Breast epithelium (tissue), 4 donors: ENCODE measurements at regions not wholly inside any gene's neighbourhood (a gene's known extent, or its start where the extent isn't known, plus 50 kb on each side); places are given as distances from the start of the nearest gene placed in this dataset.

ENCODE experiments used
- DNase-seq, 2 donors: peaks; one replicate each; pipeline ENCODE4 v3.0.0-alpha.2; 2019; ENCODE audit warnings: low spot score in 2 of 2
- H3K27ac ChIP-seq, 2 donors: fragments of 200-600 bp; sonication (generic) in 1 of 2; one replicate each; pipeline ENCODE4 v1.5.1; 2016 to 2019; ENCODE audit warnings: mild to moderate bottlenecking in 1 of 2
- H3K27me3 ChIP-seq, 2 donors: fragments of 200-600 bp; sonication (generic) in 1 of 2; one replicate each; pipeline versions ENCODE4 v1.5.1 to v1.6.0; 2017 to 2019; ENCODE audit warnings: control low read depth in 1 of 2, mild to moderate bottlenecking in 1 of 2
- H3K36me3 ChIP-seq: fragments of 200-600 bp; one replicate; pipeline ENCODE4 v1.5.1; 2019
- H3K4me1 ChIP-seq, 2 donors: fragments of 200-600 bp; sonication (generic); one replicate each; pipeline ENCODE4 v1.5.1; 2016 to 2019; ENCODE audit warnings: control low read depth in 1 of 2
- H3K4me3 ChIP-seq, 3 donors: fragments of 200-600 bp; sonication (generic); 1 replicate in 2 of 3; 2 replicates in 1 of 3; pipeline ENCODE4 v1.5.1; 2016 to 2019; ENCODE audit warnings: mild to moderate bottlenecking in 3 of 3, moderate library complexity in 2 of 3
- H3K9me3 ChIP-seq, 2 donors: fragments of 200-600 bp; sonication (generic) in 1 of 2; one replicate each; pipeline ENCODE4 v1.5.1; 2016 to 2019; ENCODE audit warnings: control low read depth in 1 of 2
- POLR2A ChIP-seq: fragments of 450-650 bp; IDR thresholded peaks from one replicate; pipeline ENCODE4 v1.6.1; 2016; ENCODE audit warnings: antibody characterized with exemption, mild to moderate bottlenecking, moderate library complexity
- POLR2AphosphoS5 ChIP-seq, 3 donors: sonication (generic); formaldehyde crosslinking; IDR thresholded peaks; one replicate each; pipeline ENCODE4 v1.6.1; 2017; ENCODE audit warnings: antibody characterized with exemption in 3 of 3
- intact Hi-C: fragments of 100-400 bp; cut with DNase I; formaldehyde crosslinking; loops from one replicate; pipeline ENCODE4 v1.15.1; 2023; ENCODE audit warnings: low total_unique reads
- TF ChIP-seq, protein P1 (sequence below), 3 donors: fragments of 450-650 bp; IDR thresholded peaks; one replicate each; pipeline ENCODE4 v1.5.1; 2016 to 2017; ENCODE audit warnings: antibody characterized with exemption in 3 of 3, mild to moderate bottlenecking in 3 of 3, moderate library complexity in 3 of 3

DNA sequence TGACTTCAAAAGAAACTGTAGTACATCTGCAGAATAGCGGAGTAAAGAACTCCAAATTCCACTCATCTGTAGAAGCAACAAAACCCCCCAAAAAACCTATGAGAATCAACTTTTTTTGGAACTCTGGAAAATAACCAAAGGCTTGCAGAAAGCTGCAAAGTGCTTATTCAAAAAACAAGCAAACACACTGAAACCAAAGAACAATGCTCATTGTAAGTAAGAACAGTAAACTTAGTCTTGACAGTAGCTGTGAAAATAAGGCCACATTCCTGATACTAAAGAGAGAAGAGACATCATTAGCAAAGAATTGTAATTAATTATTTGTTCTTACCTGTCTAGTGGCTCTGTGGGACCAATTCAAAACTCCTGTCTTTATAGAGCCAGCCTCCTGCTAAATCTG lies 534.3 kb upstream of the C16orf82 start:
- Histone ChIP-seq H3K4me3 (no peak overlapping the region), H3K27ac (no peak overlapping the region), H3K27me3 (no peaks in the 10 kb centered on the region), H3K36me3 (no peaks in the 10 kb centered on the region), H3K9me3 (no peaks in the 10 kb centered on the region), H3K4me1 (no peaks in the 10 kb centered on the region)
- no peak for DNase-seq
- TF ChIP-seq, protein P1, sequence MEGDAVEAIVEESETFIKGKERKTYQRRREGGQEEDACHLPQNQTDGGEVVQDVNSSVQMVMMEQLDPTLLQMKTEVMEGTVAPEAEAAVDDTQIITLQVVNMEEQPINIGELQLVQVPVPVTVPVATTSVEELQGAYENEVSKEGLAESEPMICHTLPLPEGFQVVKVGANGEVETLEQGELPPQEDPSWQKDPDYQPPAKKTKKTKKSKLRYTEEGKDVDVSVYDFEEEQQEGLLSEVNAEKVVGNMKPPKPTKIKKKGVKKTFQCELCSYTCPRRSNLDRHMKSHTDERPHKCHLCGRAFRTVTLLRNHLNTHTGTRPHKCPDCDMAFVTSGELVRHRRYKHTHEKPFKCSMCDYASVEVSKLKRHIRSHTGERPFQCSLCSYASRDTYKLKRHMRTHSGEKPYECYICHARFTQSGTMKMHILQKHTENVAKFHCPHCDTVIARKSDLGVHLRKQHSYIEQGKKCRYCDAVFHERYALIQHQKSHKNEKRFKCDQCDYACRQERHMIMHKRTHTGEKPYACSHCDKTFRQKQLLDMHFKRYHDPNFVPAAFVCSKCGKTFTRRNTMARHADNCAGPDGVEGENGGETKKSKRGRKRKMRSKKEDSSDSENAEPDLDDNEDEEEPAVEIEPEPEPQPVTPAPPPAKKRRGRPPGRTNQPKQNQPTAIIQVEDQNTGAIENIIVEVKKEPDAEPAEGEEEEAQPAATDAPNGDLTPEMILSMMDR (IDR thresholded peaks at IDR 0.05): no peak
- TF ChIP-seq POLR2A (no peak), POLR2AphosphoS5 (IDR thresholded peaks at IDR 0.05) (no peak)
- intact Hi-C loops: loop anchor here (5.0 kb wide), 1 partner anchor 435 kb away; no protein-coding TSS in a partner anchor

DNA sequence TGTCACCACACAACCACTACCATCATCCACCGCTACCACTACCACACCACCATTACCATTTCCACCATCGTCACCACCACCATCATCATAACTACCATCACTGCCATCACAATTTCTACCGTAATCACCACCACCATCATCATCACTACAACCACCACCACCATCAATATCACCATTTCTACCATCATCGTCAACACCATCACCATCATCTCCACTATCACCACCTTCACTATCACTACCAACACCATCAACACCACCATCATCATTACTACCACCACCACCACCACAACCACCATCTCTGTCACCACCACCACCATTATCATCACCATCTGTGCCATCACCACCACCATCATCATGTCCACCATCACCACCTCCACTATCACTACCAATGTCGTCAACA lies 524.5 kb upstream of the C16orf82 start:
- TF ChIP-seq POLR2A: no peak
- TF ChIP-seq, protein P1 (IDR thresholded peaks at IDR 0.05): no peak
- no peak for TF ChIP-seq POLR2AphosphoS5 (IDR thresholded peaks at IDR 0.05)
- DNase-seq: no peak
- H3K4me3 ChIP-seq: no peak overlapping the region
- no peaks in the 10 kb centered on the region for H3K27me3 ChIP-seq
- H3K27ac ChIP-seq: no peak overlapping the region
- H3K36me3 ChIP-seq: no peaks in the 10 kb centered on the region
- no peaks in the 10 kb centered on the region for H3K4me1 ChIP-seq
- intact Hi-C loops: no loop called here
- H3K9me3 ChIP-seq: no peaks in the 10 kb centered on the region

DNA sequence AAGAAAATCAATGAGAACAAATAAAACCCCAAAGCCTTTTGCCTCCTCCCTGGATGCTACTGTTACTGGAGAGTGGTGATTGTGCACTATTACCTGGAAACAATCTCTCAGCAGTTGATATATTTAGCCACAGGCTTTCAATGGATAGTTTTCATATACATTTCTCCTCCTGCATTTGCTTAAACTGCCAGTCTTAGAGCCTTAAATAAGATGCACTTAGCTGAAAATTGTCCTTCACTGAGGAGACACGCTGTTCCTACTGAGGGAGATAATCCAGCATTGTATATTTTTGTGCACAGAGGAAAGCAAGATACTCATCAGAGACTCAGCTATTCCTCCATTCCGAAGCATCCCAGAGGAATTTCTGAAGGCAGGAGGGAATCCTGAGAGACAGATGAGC lies 520.2 kb upstream of the C16orf82 start:
- no peak for DNase-seq
- no peak for TF ChIP-seq POLR2A
- TF ChIP-seq, protein P1 (IDR thresholded peaks at IDR 0.05): no peak
- no peak for TF ChIP-seq POLR2AphosphoS5 (IDR thresholded peaks at IDR 0.05)
- peaks cover 0 to 1% of the 10 kb centered on the region in 2 donors for H3K27me3 ChIP-seq
- no peak overlapping the region for H3K27ac ChIP-seq
- H3K9me3 ChIP-seq: no peaks in the 10 kb centered on the region
- intact Hi-C loops: no loop called here
- no peak overlapping the region for H3K4me3 ChIP-seq
- no peaks in the 10 kb centered on the region for H3K36me3 ChIP-seq
- H3K4me1 ChIP-seq: no peaks in the 10 kb centered on the region

DNA sequence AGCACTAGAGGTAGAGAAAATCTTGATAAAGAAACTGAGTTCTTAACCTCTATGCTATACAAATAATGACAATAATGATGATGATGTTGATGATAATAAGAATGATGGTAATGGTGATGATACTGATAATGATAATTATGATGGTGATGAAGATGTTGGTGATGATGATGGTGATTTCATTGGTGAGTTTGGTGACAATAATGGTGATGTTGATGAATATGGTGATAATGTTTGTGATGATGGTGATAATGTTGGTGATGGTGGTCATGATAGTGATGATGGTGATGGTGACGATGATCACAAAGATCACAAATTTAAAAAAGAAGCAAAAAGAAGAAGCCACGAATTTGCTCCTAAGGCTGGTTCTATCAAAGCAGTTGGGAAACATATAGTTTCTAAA lies 519.0 kb upstream of the C16orf82 start:
- DNase-seq: no peak
- no peak for TF ChIP-seq POLR2AphosphoS5 (IDR thresholded peaks at IDR 0.05)
- TF ChIP-seq, protein P1 (IDR thresholded peaks at IDR 0.05): no peak
- TF ChIP-seq POLR2A: no peak
- H3K36me3 ChIP-seq: no peaks in the 10 kb centered on the region
- H3K9me3 ChIP-seq: no peaks in the 10 kb centered on the region
- peaks cover 0 to 9% of the 10 kb centered on the region in 2 donors for H3K27me3 ChIP-seq
- H3K4me3 ChIP-seq: no peak overlapping the region
- intact Hi-C loops: no loop called here
- H3K27ac ChIP-seq: no peak overlapping the region
- no peaks in the 10 kb centered on the region for H3K4me1 ChIP-seq

DNA sequence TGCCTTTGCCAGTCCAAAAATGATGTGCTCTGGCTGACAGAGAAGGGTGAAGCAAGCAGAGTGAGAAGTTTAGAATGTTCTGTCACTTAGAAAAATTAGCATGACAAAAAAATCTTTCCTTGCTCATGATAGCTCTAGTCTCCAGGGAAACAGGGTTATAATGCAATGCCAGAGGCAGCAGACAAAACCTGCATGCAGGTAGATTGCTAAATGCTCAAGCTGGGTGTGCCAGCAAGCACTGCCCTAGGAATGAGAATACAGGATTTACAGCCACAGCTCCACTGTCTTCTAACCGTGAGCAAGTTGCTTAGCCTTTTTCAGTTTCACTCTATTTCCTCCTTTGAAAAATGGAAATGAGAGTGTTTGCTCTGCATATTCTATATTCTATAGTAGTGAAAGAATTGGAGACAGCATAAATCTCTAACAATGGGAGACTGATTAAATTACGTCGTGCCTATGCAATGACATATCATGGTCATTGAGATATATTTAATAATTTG lies 516.6 kb upstream of the C16orf82 start:
- H3K36me3 ChIP-seq: no peaks in the 10 kb centered on the region
- intact Hi-C loops: no loop called here
- TF ChIP-seq POLR2A (no peak), POLR2AphosphoS5 (IDR thresholded peaks at IDR 0.05) (no peak)
- TF ChIP-seq, protein P1 (IDR thresholded peaks at IDR 0.05): no peak

More for the DNA sequence above, 516.6 kb upstream of the C16orf82 start:
- H3K4me1 ChIP-seq: no peaks in the 10 kb centered on the region
- H3K27me3 ChIP-seq: peaks cover 0 to 9% of the 10 kb centered on the region in 2 donors
- no peak for DNase-seq
- H3K4me3 ChIP-seq: no peak overlapping the region
- no peaks in the 10 kb centered on the region for H3K9me3 ChIP-seq
- H3K27ac ChIP-seq: no peak overlapping the region
